ENCODE measurements at regions not wholly inside any gene's neighbourhood (a gene's known extent, or its start where the extent isn't known, plus 50 kb on each side); places are given as distances from the start of the nearest gene placed in this dataset.

- WGBS (ENCODE audit: extremely low coverage, insufficient read length, low lambda C conversion rate) = no CpG with 5 or more reads among the region's 4 CpGs
- H3K27ac ChIP-seq (ENCODE audit: insufficient read length, low read depth, low read length) = no peak overlapping the region
- no peak for DNase-seq
- H3K4me3 Mint-ChIP-seq = no peak overlapping the region
- H3K4me1 Mint-ChIP-seq = peaks cover 7 to 11% of the 10 kb centered on the region in 2 experiments
- H3K79me1 ChIP-seq (ENCODE audit: insufficient read depth, low read depth, low read length, poor library complexity, severe bottlenecking) = no peaks in the 10 kb centered on the region
- H2BK120ac ChIP-seq (ENCODE audit: low read depth, low read length, poor library complexity, severe bottlenecking) = no peak overlapping the region
- H3K23ac ChIP-seq (ENCODE audit: insufficient read length, low read depth, low read length) = no peak overlapping the region
- H3K27me3 ChIP-seq (ENCODE audit: insufficient read depth, low read length) = no peaks in the 10 kb centered on the region
- H3K23me2 ChIP-seq (ENCODE audit: insufficient read length, low read depth, low read length, poor library complexity, severe bottlenecking) = no peaks in the 10 kb centered on the region
- no peak overlapping the region for H3K4ac ChIP-seq (ENCODE audit: low read depth, low read length)
- no peak overlapping the region for H2BK5ac ChIP-seq (ENCODE audit: insufficient read length, low read length)
- no peaks in the 10 kb centered on the region for H3K79me2 ChIP-seq (ENCODE audit: insufficient read depth, low read length)
- H2BK15ac ChIP-seq (ENCODE audit: low read depth, low read length) = no peak overlapping the region
- no peak overlapping the region for H4K91ac ChIP-seq (ENCODE audit: insufficient read length, low read depth, low read length)
- H3K4me1 ChIP-seq (ENCODE audit: insufficient read depth, low read length) = peaks cover 6% of the 10 kb centered on the region
- H2BK12ac ChIP-seq (ENCODE audit: insufficient read length, low read depth, low read length) = no peak overlapping the region
- peaks cover 12 to 13% of the 10 kb centered on the region in 2 experiments for H3K9me3 Mint-ChIP-seq
- no peak overlapping the region for H4K8ac ChIP-seq (replicated peaks; ENCODE audit: insufficient read length, low read depth, low read length)
- H4K5ac ChIP-seq (ENCODE audit: insufficient read length, low read depth, low read length) = no peak overlapping the region
- no peak overlapping the region for H2BK20ac ChIP-seq (ENCODE audit: low read depth, low read length, poor library complexity, severe bottlenecking)
- no peak overlapping the region for H3T11ph ChIP-seq (ENCODE audit: low read length)
- H2AK5ac ChIP-seq (ENCODE audit: insufficient read length, low read length) = no peak overlapping the region
- no peaks in the 10 kb centered on the region for H3K9me3 ChIP-seq (ENCODE audit: control insufficient read depth, low read depth, low read length)
- no peak overlapping the region for H2AFZ ChIP-seq (ENCODE audit: low read length)
- no peaks in the 10 kb centered on the region for H4K20me1 ChIP-seq (ENCODE audit: control insufficient read depth, insufficient read depth, insufficient read length)
- H3K14ac ChIP-seq (ENCODE audit: insufficient read depth, low read length) = no peak overlapping the region
- no peaks in the 10 kb centered on the region; the same call in 1 of the 2 replicates for H3K27me3 Mint-ChIP-seq (ENCODE audit: low read depth)
- H3K56ac ChIP-seq (ENCODE audit: insufficient read length, low read depth, low read length) = no peak overlapping the region
- no peak for TF ChIP-seq CTCF (conservative IDR thresholded peaks at IDR 0.05)
- H3K27ac Mint-ChIP-seq = no peak overlapping the region
- no peak overlapping the region for H3K4me2 ChIP-seq (ENCODE audit: insufficient read depth, insufficient read length, low read length)
- peaks cover 4 to 11% (median 11%) of the 10 kb centered on the region in 3 experiments for H3K36me3 Mint-ChIP-seq (ENCODE audit: insufficient read depth in 1 of 3, low read depth in 3 of 3)
- H3K9ac ChIP-seq (ENCODE audit: extremely low read depth, insufficient read length, low read length) = no peak overlapping the region
- H3K18ac ChIP-seq (ENCODE audit: insufficient read length, low read depth, low read length) = no peak overlapping the region
Observed at GRCh38 chr5:116637149-116637740, 62.6 kb upstream of the SEMA6A start.
